Mammary epithelial cell (primary cell): ENCODE measurements at regions not wholly inside any gene's neighbourhood (a gene's known extent, or its start where the extent isn't known, plus 50 kb on each side); places are given as distances from the start of the nearest gene placed in this dataset.

ENCODE experiments used
- CTCF ChIP-seq, 2 donors: IDR thresholded peaks in 1 of 2; conservative IDR thresholded peaks in 1 of 2; 2 replicates each; pipeline ENCODE4 v1.5.1; 2011 to 2012; ENCODE audit warnings: inconsistent platforms in 2 of 2, low read length in 2 of 2, mild to moderate bottlenecking in 2 of 2, control low read depth in 1 of 2, low read depth in 1 of 2; ENCODE audit not compliant: insufficient read depth in 1 of 2; ENCODE audit errors: extremely low read depth in 1 of 2
- EZH2 ChIP-seq: IDR thresholded peaks from 2 replicates; pipeline ENCODE4 v1.6.1; 2012; ENCODE audit warnings: low read length, inconsistent platforms, borderline replicate concordance

GRCh38 chr16:75942936-75943335, 216.6 kb upstream of the CPHXL start:
- no peak for TF ChIP-seq CTCF (conservative IDR thresholded peaks at IDR 0.05 in 1 of 2, IDR thresholded peaks at IDR 0.05 in 1 of 2; ENCODE audit: extremely low read depth in 1 of 2, insufficient read depth in 1 of 2, low read depth in 1 of 2, low read length in 2 of 2)
- no peak for TF ChIP-seq EZH2
